Vagina (tissue), 2 donors: ENCODE measurements at regions not wholly inside any gene's neighbourhood (a gene's known extent, or its start where the extent isn't known, plus 50 kb on each side); places are given as distances from the start of the nearest gene placed in this dataset.

Experiments used
- CTCF ChIP-seq, 3 experiments: fragments of 450-650 bp in 2 of 3; fragments of 200-600 bp in 1 of 3; sonication (generic) in 1 of 3; IDR thresholded peaks; one replicate each; pipeline ENCODE4 v1.5.1; 2017 to 2019; ENCODE audit warnings: antibody characterized with exemption in 3 of 3, mild to moderate bottlenecking in 2 of 3, moderate library complexity in 2 of 3
- POLR2A ChIP-seq, 2 donors: fragments of 450-650 bp; IDR thresholded peaks; one replicate each; pipeline ENCODE4 v1.6.1; 2017; ENCODE audit warnings: antibody characterized with exemption in 2 of 2, mild to moderate bottlenecking in 2 of 2, moderate library complexity in 2 of 2
- POLR2AphosphoS5 ChIP-seq, 2 donors: sonication (generic); formaldehyde crosslinking; IDR thresholded peaks; one replicate each; pipeline ENCODE4 v1.9.0; 2017; ENCODE audit warnings: antibody characterized with exemption in 2 of 2, mild to moderate bottlenecking in 2 of 2, low read depth in 1 of 2; ENCODE audit not compliant: insufficient read depth in 1 of 2

- TF ChIP-seq CTCF (IDR thresholded peaks at IDR 0.05) (no peak), POLR2AphosphoS5 (IDR thresholded peaks at IDR 0.05; ENCODE audit: insufficient read depth in 1 of 2, low read depth in 1 of 2) (no peak), POLR2A (IDR thresholded peaks at IDR 0.05) (no peak)
Observed at GRCh38 chr1:217214551-217214950, 416.3 kb downstream of the GPATCH2 start.
